ENCODE measurements at regions not wholly inside any gene's neighbourhood (a gene's known extent, or its start where the extent isn't known, plus 50 kb on each side); places are given as distances from the start of the nearest gene placed in this dataset.

- TF ChIP-seq CTCF (IDR thresholded peaks at IDR 0.05; ENCODE audit: low read depth, low read length) = no peak
- no peak for DNase-seq (ENCODE audit: low read depth in 2 of 2)
- no peak overlapping the region for H3K4me3 ChIP-seq (replicated peaks in 1 of 2; ENCODE audit: low read depth in 2 of 2, low read length in 2 of 2)
Measured at GRCh38 chr3:146679191-146679590, 74.0 kb upstream of the PLSCR5 start.

- no peak for DNase-seq (ENCODE audit: low read depth in 2 of 2)
- no peak overlapping the region for H3K4me3 ChIP-seq (replicated peaks in 1 of 2; ENCODE audit: low read depth in 2 of 2, low read length in 2 of 2)
- TF ChIP-seq CTCF (IDR thresholded peaks at IDR 0.05; ENCODE audit: low read depth, low read length) = no peak
Measured at GRCh38 chr3:146672941-146673340, 67.8 kb upstream of the PLSCR5 start.

- no peak for TF ChIP-seq CTCF (IDR thresholded peaks at IDR 0.05; ENCODE audit: low read depth, low read length)
- no peak overlapping the region for H3K4me3 ChIP-seq (replicated peaks in 1 of 2; ENCODE audit: low read depth in 2 of 2, low read length in 2 of 2)
- no peak for DNase-seq (ENCODE audit: low read depth in 2 of 2)
Measured at GRCh38 chr3:146664403-146664802, 59.3 kb upstream of the PLSCR5 start.

GRCh38 chr3:146658841-146659240 lies 53.7 kb upstream of the PLSCR5 start:
- no peak for TF ChIP-seq CTCF (IDR thresholded peaks at IDR 0.05; ENCODE audit: low read depth, low read length)
- no peak overlapping the region for H3K4me3 ChIP-seq (replicated peaks in 1 of 2; ENCODE audit: low read depth in 2 of 2, low read length in 2 of 2)
- no peak for DNase-seq (ENCODE audit: low read depth in 2 of 2)

- TF ChIP-seq CTCF (IDR thresholded peaks at IDR 0.05; ENCODE audit: low read depth, low read length) = no peak
- DNase-seq (ENCODE audit: low read depth in 2 of 2) = no peak
- no peak overlapping the region for H3K4me3 ChIP-seq (replicated peaks in 1 of 2; ENCODE audit: low read depth in 2 of 2, low read length in 2 of 2)
Measured at GRCh38 chr3:146655333-146655996, 50.3 kb upstream of the PLSCR5 start.

All from cardiac fibroblast (primary cell).